ENCODE measurements at regions not wholly inside any gene's neighbourhood (a gene's known extent, or its start where the extent isn't known, plus 50 kb on each side); places are given as distances from the start of the nearest gene placed in this dataset.

DNA sequence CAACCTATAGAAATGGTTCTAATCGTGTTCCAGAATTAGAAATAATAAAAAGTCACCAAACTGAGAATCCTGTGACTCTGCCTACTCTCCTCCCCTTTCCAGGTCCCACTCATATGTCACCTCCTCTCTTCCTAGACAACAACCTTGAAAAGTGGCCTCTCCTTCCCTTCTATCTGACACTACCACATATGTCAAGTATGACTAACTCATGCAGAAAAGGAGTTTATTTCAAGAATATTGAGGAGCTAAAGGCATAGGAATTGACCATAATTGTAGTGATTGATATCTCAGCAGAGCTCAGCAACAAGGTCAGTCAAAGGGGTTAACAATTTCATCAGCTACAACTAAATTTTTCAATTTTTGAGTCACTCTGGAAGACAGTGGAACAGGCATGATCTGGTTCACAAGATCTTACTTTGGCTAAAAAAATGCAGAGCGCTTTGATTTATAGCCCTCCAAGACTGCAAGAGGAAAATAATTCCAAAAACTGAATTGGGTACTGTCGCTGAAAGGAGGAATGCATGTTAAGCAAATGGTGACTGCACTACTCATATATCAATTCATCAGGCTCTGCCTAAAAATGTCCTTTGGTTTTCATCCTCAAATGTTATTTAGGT, 160.6 kb upstream of the ARHGEF26 start:
- intact Hi-C loops (cut with micrococcal nuclease) = no loop called here
- Histone ChIP-seq H3K36me3 (ENCODE audit: insufficient read depth, low read length) (no peaks in the 10 kb centered on the region), H3K27me3 (ENCODE audit: insufficient read depth, low read length) (peaks cover 5% of the 10 kb centered on the region), H3K4me1 (ENCODE audit: insufficient read depth, low read length) (no peaks in the 10 kb centered on the region), H3K27ac (ENCODE audit: low read depth, low read length) (no peak overlapping the region), H3K9me3 (ENCODE audit: control insufficient read depth in 1 of 2, low read length in 2 of 2) (no peaks in the 10 kb centered on the region), H3K4me3 (ENCODE audit: low read length in 2 of 2) (no peak overlapping the region)
- H3K4me1 Mint-ChIP-seq = no peaks in the 10 kb centered on the region
- POLR2A ChIA-PET (ENCODE audit: partially characterized antibody) = no interaction called here
- no peak overlapping the region for H3K4me3 Mint-ChIP-seq
- H3K27ac Mint-ChIP-seq = no peak overlapping the region
- H3K27me3 Mint-ChIP-seq = peaks cover 0 to 6% of the 10 kb centered on the region in 2 donors
- H3K36me3 Mint-ChIP-seq = no peaks in the 10 kb centered on the region
- CTCF ChIA-PET (ENCODE audit: partially characterized antibody) = no interaction called here
- H3K9me3 Mint-ChIP-seq = peaks cover 0 to 4% (median 0%) of the 10 kb centered on the region in 8 donors
- no peak for DNase-seq

DNA sequence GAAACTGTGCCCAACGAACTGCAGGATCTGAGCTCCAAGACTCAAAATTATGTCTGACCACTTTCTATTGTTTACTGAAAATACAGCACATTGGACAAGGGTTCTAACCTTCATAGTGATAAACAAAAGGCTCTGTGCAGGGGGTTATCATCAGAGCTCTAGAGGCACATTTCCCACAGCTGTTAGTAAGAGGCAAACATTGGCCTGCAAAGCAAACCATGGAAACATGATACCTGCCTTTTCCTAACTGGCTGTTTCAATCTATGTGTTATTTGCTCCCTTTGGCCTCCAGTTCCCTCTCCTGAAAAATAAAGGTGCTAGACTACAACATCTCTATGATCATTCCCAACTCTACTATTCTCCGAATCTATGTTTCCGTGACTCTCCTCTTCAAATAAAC, 159.7 kb upstream of the ARHGEF26 start:
- Mint-ChIP-seq H3K4me3 (no peak overlapping the region), H3K4me1 (no peaks in the 10 kb centered on the region), H3K9me3 (peaks cover 0 to 6% (median 0%) of the 10 kb centered on the region in 8 donors), H3K27ac (no peak overlapping the region), H3K27me3 (peaks cover 0 to 6% of the 10 kb centered on the region in 2 donors), H3K36me3 (no peaks in the 10 kb centered on the region)
- Histone ChIP-seq H3K4me1 (ENCODE audit: insufficient read depth, low read length) (no peaks in the 10 kb centered on the region), H3K9me3 (ENCODE audit: control insufficient read depth in 1 of 2, low read length in 2 of 2) (no peaks in the 10 kb centered on the region), H3K27ac (ENCODE audit: low read depth, low read length) (no peak overlapping the region), H3K4me3 (ENCODE audit: low read length in 2 of 2) (no peak overlapping the region), H3K36me3 (ENCODE audit: insufficient read depth, low read length) (no peaks in the 10 kb centered on the region), H3K27me3 (ENCODE audit: insufficient read depth, low read length) (peaks cover 4% of the 10 kb centered on the region)
- ChIA-PET POLR2A (ENCODE audit: partially characterized antibody) (no interaction called here), CTCF (ENCODE audit: partially characterized antibody) (no interaction called here)
- intact Hi-C loops (cut with micrococcal nuclease) = no loop called here
- no peak for DNase-seq

DNA sequence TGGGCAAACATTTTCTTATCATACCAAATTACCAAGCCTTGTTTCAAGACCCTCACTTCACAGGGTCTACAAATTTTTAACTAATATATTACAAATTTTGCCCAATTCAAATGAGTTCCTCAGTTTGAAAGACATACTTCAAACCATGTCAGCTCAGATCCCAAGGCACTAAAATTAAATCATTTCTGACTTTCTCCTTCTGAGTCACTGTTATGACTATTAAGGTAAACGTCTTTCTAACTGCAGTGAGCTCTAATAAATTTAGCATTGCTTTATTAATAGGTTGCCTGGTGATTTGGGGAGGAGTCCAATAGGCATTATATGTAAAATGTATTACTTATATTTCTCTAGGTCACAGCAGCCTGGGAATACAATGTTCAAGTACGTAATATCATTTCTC, 158.2 kb upstream of the ARHGEF26 start:
- POLR2A ChIA-PET (ENCODE audit: partially characterized antibody) = no interaction called here
- no peaks in the 10 kb centered on the region for H3K4me1 ChIP-seq (ENCODE audit: insufficient read depth, low read length)
- no peak overlapping the region for H3K4me3 ChIP-seq (ENCODE audit: low read length in 2 of 2)
- CTCF ChIA-PET (ENCODE audit: partially characterized antibody) = no interaction called here
- no peak for DNase-seq
- Mint-ChIP-seq H3K36me3 (no peaks in the 10 kb centered on the region), H3K27ac (no peak overlapping the region), H3K27me3 (peaks cover 0 to 8% of the 10 kb centered on the region in 2 donors), H3K4me3 (no peak overlapping the region), H3K4me1 (no peaks in the 10 kb centered on the region), H3K9me3 (peaks cover 0 to 6% (median 0%) of the 10 kb centered on the region in 8 donors)
- intact Hi-C loops (cut with micrococcal nuclease) = no loop called here
- no peaks in the 10 kb centered on the region for H3K36me3 ChIP-seq (ENCODE audit: insufficient read depth, low read length)
- no peak overlapping the region for H3K27ac ChIP-seq (ENCODE audit: low read depth, low read length)
- H3K27me3 ChIP-seq (ENCODE audit: insufficient read depth, low read length) = no peaks in the 10 kb centered on the region
- no peaks in the 10 kb centered on the region for H3K9me3 ChIP-seq (ENCODE audit: control insufficient read depth in 1 of 2, low read length in 2 of 2)

DNA sequence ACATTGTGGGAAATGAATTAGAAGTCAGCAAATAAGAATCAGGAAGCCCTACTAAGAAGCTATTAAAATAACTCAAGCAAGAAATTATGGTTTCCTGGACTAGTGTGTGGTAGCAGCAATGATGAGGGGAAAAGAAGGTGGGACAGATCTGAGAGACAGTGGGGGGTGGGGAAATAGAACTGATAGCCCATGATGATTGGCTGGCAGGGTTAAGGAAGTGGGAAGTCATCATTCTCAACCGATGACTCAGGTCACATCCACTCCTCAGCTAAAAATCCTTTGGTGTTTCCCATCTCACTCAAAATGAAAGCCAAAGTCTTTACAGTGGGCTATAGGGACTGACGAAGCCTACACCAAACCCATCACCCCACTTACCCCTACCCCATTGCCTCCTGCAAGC, 153.9 kb upstream of the ARHGEF26 start:
- Mint-ChIP-seq H3K9me3 (peaks cover 0 to 6% (median 0%) of the 10 kb centered on the region in 8 donors), H3K4me1 (no peaks in the 10 kb centered on the region), H3K4me3 (no peak overlapping the region), H3K36me3 (no peaks in the 10 kb centered on the region), H3K27ac (no peak overlapping the region), H3K27me3 (peaks cover 5% of the 10 kb centered on the region in 2 donors)
- intact Hi-C loops (cut with micrococcal nuclease) = no loop called here
- no peak for DNase-seq
- no peaks in the 10 kb centered on the region for H3K4me1 ChIP-seq (ENCODE audit: insufficient read depth, low read length)
- CTCF ChIA-PET (ENCODE audit: partially characterized antibody) = no interaction called here
- H3K4me3 ChIP-seq (ENCODE audit: low read length in 2 of 2) = no peak overlapping the region
- H3K27me3 ChIP-seq (ENCODE audit: insufficient read depth, low read length) = no peaks in the 10 kb centered on the region
- H3K27ac ChIP-seq (ENCODE audit: low read depth, low read length) = no peak overlapping the region
- no peaks in the 10 kb centered on the region for H3K9me3 ChIP-seq (ENCODE audit: control insufficient read depth in 1 of 2, low read length in 2 of 2)
- POLR2A ChIA-PET (ENCODE audit: partially characterized antibody) = no interaction called here
- no peaks in the 10 kb centered on the region for H3K36me3 ChIP-seq (ENCODE audit: insufficient read depth, low read length)

DNA sequence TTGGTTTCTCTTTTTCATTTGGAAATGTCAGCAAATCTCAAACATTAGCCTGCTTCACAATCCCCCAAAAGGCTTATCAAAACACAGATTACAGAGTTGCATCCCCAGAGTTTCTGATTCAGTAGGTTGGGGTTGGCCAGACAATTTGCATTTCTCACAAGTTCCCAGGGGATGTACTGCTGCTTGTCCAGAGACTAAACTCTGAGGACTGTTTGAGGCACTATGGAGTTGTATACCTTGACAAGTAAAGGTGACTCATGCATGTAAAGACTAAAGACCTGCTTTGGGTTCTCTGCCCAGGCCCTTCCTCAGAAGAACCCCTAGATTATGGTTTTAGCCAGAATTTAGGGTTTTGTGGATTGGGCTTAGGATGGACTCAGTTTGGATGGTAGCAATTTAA, 151.1 kb upstream of the ARHGEF26 start:
- Mint-ChIP-seq H3K27ac (peak overlapping the region in 1 of 7 donors; percentile 11), H3K4me1 (no peaks in the 10 kb centered on the region), H3K4me3 (no peak overlapping the region), H3K36me3 (no peaks in the 10 kb centered on the region), H3K9me3 (peaks cover 0 to 4% (median 0%) of the 10 kb centered on the region in 8 donors), H3K27me3 (peaks cover 5% of the 10 kb centered on the region in 2 donors)
- Histone ChIP-seq H3K9me3 (ENCODE audit: control insufficient read depth in 1 of 2, low read length in 2 of 2) (no peaks in the 10 kb centered on the region), H3K4me1 (ENCODE audit: insufficient read depth, low read length) (no peaks in the 10 kb centered on the region), H3K27me3 (ENCODE audit: insufficient read depth, low read length) (no peaks in the 10 kb centered on the region), H3K36me3 (ENCODE audit: insufficient read depth, low read length) (no peaks in the 10 kb centered on the region), H3K27ac (ENCODE audit: low read depth, low read length) (no peak overlapping the region), H3K4me3 (ENCODE audit: low read length in 2 of 2) (no peak overlapping the region)
- ChIA-PET CTCF (ENCODE audit: partially characterized antibody) (no interaction called here), POLR2A (ENCODE audit: partially characterized antibody) (no interaction called here)
- DNase-seq = no peak
- intact Hi-C loops (cut with micrococcal nuclease) = loop anchor here (1.0 kb wide), 1 partner anchor 944 kb away; no protein-coding TSS in a partner anchor

DNA sequence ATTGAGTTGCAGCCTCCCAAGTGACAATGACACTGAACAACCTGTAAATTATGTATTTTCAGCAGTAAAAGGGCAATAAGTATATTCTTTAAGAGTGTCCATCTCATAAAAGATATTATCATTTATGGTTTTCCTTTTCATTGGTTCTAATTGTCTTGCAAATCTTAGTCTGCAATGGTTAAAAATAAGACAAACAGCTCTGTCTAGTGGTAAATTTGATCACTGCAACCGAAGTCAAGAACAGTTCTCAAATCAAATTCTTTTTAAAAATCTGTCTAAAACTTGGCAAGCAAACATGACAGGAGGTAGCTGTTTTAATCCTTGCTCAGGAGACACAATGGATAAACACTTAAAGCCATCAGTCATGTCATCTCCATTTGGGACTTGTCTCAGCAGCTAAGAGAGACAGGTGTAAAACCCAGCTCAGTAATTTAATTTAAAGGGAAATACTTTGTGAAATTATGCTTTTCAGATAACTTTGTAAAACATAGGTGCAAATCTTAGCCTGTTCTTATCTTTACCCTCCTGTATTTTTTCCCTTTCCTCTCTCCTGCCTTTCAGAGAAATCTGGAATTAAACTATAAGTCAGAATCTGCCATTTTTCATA, 150.3 kb upstream of the ARHGEF26 start:
- intact Hi-C loops (cut with micrococcal nuclease) = loop anchor here (1.0 kb wide), 1 partner anchor 945 kb away; no protein-coding TSS in a partner anchor
- H3K36me3 ChIP-seq (ENCODE audit: insufficient read depth, low read length) = no peaks in the 10 kb centered on the region
- peaks cover 0 to 3% (median 0%) of the 10 kb centered on the region in 8 donors for H3K9me3 Mint-ChIP-seq
- no peak for DNase-seq
- peaks cover 5 to 6% of the 10 kb centered on the region in 2 donors for H3K27me3 Mint-ChIP-seq
- no peak overlapping the region for H3K4me3 ChIP-seq (ENCODE audit: low read length in 2 of 2)
- H3K4me3 Mint-ChIP-seq = no peak overlapping the region
- no peak overlapping the region for H3K27ac ChIP-seq (ENCODE audit: low read depth, low read length)
- H3K4me1 Mint-ChIP-seq = no peaks in the 10 kb centered on the region
- H3K27ac Mint-ChIP-seq = no peak overlapping the region
- ChIA-PET CTCF (ENCODE audit: partially characterized antibody) (no interaction called here), POLR2A (ENCODE audit: partially characterized antibody) (no interaction called here)
- H3K36me3 Mint-ChIP-seq = no peaks in the 10 kb centered on the region
- no peaks in the 10 kb centered on the region for H3K4me1 ChIP-seq (ENCODE audit: insufficient read depth, low read length)
- H3K27me3 ChIP-seq (ENCODE audit: insufficient read depth, low read length) = no peaks in the 10 kb centered on the region
- no peaks in the 10 kb centered on the region for H3K9me3 ChIP-seq (ENCODE audit: control insufficient read depth in 1 of 2, low read length in 2 of 2)

DNA sequence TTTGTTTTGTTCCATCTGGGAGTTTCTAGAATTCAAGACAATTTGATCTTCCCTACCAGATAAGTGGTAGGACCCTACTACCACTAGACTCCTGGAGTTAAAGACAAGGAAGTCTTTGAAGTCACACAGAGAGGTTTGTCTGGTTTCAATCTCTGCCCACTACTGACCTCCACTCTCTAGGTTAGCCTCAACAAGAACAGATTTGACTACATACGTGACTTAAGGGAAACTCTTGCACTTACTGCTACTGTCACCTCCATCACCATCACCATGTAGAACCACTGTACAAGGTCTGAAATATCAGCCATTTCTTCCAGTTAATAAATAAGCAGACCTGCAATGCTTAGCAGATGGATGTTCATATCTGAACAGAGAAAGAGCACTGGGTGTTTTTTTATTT, 148.3 kb upstream of the ARHGEF26 start:
- no peak overlapping the region for H3K27ac Mint-ChIP-seq
- H3K4me1 Mint-ChIP-seq = no peaks in the 10 kb centered on the region
- no peak for DNase-seq
- no peak overlapping the region for H3K4me3 Mint-ChIP-seq
- H3K9me3 ChIP-seq (ENCODE audit: control insufficient read depth in 1 of 2, low read length in 2 of 2) = no peaks in the 10 kb centered on the region
- no peaks in the 10 kb centered on the region for H3K9me3 Mint-ChIP-seq
- no peaks in the 10 kb centered on the region for H3K36me3 ChIP-seq (ENCODE audit: insufficient read depth, low read length)
- no peak overlapping the region for H3K27ac ChIP-seq (ENCODE audit: low read depth, low read length)
- ChIA-PET POLR2A (ENCODE audit: partially characterized antibody) (no interaction called here), CTCF (ENCODE audit: partially characterized antibody) (no interaction called here)
- no peaks in the 10 kb centered on the region for H3K36me3 Mint-ChIP-seq
- H3K4me3 ChIP-seq (ENCODE audit: low read length in 2 of 2) = no peak overlapping the region
- intact Hi-C loops (cut with micrococcal nuclease) = no loop called here
- H3K4me1 ChIP-seq (ENCODE audit: insufficient read depth, low read length) = no peaks in the 10 kb centered on the region
- no peaks in the 10 kb centered on the region for H3K27me3 ChIP-seq (ENCODE audit: insufficient read depth, low read length)
- peaks cover 5% of the 10 kb centered on the region in 2 donors for H3K27me3 Mint-ChIP-seq

Data from CD4-positive, alpha-beta memory T cell (primary cell).